ENCODE measurements at regions not wholly inside any gene's neighbourhood (a gene's known extent, or its start where the extent isn't known, plus 50 kb on each side); places are given as distances from the start of the nearest gene placed in this dataset.

- Histone ChIP-seq H3K4me2 (replicated peaks; ENCODE audit: extremely low read depth, low read length, poor library complexity, severe bottlenecking) (no peak overlapping the region), H3K79me2 (ENCODE audit: insufficient read depth, low read length) (no peaks in the 10 kb centered on the region), H3K4me1 (ENCODE audit: control insufficient read depth in 1 of 2, insufficient read depth in 2 of 2, low read length in 2 of 2) (no peaks in the 10 kb centered on the region), H3K9ac (ENCODE audit: insufficient read depth, low read length, poor library complexity, severe bottlenecking) (no peak overlapping the region), H3K4me3 (replicated peaks in 1 of 3; ENCODE audit: low read depth in 2 of 3, low read length in 3 of 3) (no peak overlapping the region), H4K20me1 (ENCODE audit: insufficient read depth, low read length) (no peaks in the 10 kb centered on the region), H3K36me3 (replicated peaks in 1 of 2; ENCODE audit: control insufficient read depth in 1 of 2, insufficient read depth in 2 of 2, low read length in 2 of 2) (no peaks in the 10 kb centered on the region), H3K9me3 (replicated peaks in 1 of 2; ENCODE audit: control insufficient read depth in 1 of 2, insufficient read depth in 1 of 2, low read length in 2 of 2) (peaks cover 0 to 3% of the 10 kb centered on the region in 2 donors), H2AFZ (ENCODE audit: insufficient read depth, low read depth, low read length, poor library complexity, severe bottlenecking) (no peak overlapping the region), H3K27ac (ENCODE audit: low read depth in 1 of 2, low read length in 2 of 2) (no peak overlapping the region), H3K27me3 (ENCODE audit: control insufficient read depth in 2 of 2, insufficient read depth in 2 of 2, low read length in 2 of 2) (peaks cover 0 to under 1% of the 10 kb centered on the region in 2 donors)
- H3K36me3 Mint-ChIP-seq, result no peaks in the 10 kb centered on the region
- DNase-seq, result no peak
- no peaks in the 10 kb centered on the region for H3K4me1 Mint-ChIP-seq
- H3K4me3 Mint-ChIP-seq, result no peak overlapping the region
- no peak for TF ChIP-seq CTCF (IDR thresholded peaks at IDR 0.05)
- intact Hi-C loops (cut with micrococcal nuclease), result no loop called here
- peaks cover 0 to 10% (median 6%) of the 10 kb centered on the region in 7 donors for H3K9me3 Mint-ChIP-seq
- no peak overlapping the region for H3K27ac Mint-ChIP-seq
- no CpG with 5 or more reads among the region's 3 CpGs for WGBS (ENCODE audit: insufficient coverage)
- H3K27me3 Mint-ChIP-seq (ENCODE audit: low read depth in 3 of 3), result peaks cover 9 to 21% (median 16%) of the 10 kb centered on the region in 3 donors
Measured at GRCh38 chr5:173378727-173379126, 50.5 kb upstream of the STC2 start.
